ENCODE measurements at regions not wholly inside any gene's neighbourhood (a gene's known extent, or its start where the extent isn't known, plus 50 kb on each side); places are given as distances from the start of the nearest gene placed in this dataset.
A peak's percentile ranks its signal among the peaks of the same experiment; 100 is the strongest.

DNA sequence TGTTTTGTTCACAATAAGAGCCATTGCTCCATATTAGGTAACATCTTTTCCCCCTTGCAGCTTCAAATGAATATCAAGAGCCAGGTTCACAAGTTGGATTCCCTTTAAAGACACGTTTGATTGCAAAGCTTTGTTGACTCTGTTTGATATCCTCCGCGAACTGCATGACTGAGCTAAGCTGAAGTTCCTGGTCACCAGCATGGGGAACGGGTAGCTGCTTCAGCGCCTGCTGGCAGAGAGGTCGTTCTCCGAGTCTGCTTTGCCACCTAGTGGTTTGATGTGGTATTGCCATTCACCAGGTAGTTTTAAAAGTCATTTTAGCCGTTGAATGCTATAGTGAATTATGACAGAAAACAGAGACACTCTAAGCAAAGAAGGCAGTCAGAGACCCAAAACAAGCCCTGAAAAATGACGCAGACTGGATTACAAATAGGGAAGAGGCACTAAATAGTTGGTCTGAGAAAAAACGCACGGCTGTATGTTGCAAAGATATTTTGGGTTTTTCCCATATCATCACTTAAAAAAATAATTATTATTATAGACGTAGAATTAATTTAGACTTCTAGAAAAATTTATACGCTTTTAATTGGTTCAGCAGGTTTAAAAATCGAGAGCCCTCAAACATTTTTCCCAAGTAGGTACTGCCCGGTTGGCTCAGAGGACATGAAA, 193.5 kb upstream of the FMN2 start:
- Mint-ChIP-seq H3K36me3 (ENCODE audit: low read depth) (no peaks in the 10 kb centered on the region), H3K9me3 (no peaks in the 10 kb centered on the region), H3K4me1 (peaks cover 13% of the 10 kb centered on the region), H3K27ac (ENCODE audit: unreplicated experiment) (no peak overlapping the region), H3K4me3 (peak overlapping the region; percentile 58), H3K27me3 (ENCODE audit: low read depth) (no peaks in the 10 kb centered on the region)
- DNase-seq (ENCODE audit: low read depth, low spot score): peak; percentile 75
- TF ChIP-seq, protein P1, sequence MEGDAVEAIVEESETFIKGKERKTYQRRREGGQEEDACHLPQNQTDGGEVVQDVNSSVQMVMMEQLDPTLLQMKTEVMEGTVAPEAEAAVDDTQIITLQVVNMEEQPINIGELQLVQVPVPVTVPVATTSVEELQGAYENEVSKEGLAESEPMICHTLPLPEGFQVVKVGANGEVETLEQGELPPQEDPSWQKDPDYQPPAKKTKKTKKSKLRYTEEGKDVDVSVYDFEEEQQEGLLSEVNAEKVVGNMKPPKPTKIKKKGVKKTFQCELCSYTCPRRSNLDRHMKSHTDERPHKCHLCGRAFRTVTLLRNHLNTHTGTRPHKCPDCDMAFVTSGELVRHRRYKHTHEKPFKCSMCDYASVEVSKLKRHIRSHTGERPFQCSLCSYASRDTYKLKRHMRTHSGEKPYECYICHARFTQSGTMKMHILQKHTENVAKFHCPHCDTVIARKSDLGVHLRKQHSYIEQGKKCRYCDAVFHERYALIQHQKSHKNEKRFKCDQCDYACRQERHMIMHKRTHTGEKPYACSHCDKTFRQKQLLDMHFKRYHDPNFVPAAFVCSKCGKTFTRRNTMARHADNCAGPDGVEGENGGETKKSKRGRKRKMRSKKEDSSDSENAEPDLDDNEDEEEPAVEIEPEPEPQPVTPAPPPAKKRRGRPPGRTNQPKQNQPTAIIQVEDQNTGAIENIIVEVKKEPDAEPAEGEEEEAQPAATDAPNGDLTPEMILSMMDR (conservative IDR thresholded peaks at IDR 0.05): peak; percentile 94

DNA sequence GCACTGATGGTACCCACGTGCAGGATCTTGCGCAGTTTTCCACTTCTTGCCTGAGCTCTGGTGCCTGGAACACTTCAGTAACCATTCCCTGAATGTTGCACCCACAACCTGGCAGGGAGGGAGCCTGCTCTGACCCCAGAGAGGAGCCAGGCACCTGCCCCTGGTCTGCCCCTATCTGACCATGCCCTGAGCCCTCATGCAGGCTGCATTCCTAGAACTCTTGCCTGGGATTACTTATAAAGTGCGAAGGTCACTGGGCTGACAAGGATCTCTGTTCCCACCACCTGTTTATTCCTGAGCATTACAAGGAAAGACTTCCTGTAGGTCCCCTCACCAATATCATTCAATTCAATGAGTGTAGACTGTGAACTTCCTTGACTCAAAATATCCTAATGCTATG, 191.9 kb upstream of the FMN2 start:
- no peak for DNase-seq (ENCODE audit: low read depth, low spot score)
- Mint-ChIP-seq H3K4me3 (no peak overlapping the region), H3K27ac (ENCODE audit: unreplicated experiment) (no peak overlapping the region), H3K4me1 (peaks cover 10% of the 10 kb centered on the region), H3K36me3 (ENCODE audit: low read depth) (no peaks in the 10 kb centered on the region), H3K27me3 (ENCODE audit: low read depth) (no peaks in the 10 kb centered on the region), H3K9me3 (no peaks in the 10 kb centered on the region)
- TF ChIP-seq, protein P1 (conservative IDR thresholded peaks at IDR 0.05): no peak

DNA sequence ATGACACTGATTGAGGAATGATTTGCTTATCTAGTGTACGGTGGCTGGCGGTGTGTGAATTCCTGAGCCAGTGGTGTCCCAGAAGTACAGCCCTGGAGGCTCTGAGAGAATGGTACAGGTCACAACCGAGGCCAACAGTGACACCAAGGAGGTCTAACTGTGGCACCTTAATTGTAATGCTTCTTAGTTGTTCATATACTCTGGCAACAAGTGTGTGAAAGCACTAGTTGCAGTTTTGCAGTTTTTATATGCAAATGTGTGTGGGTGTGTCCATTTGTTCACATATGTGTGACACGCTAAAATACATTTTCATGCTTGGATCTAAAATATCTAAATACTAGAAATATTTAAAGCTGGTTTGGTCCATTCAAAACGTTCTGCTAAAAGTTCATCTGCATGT, 185.3 kb upstream of the FMN2 start:
- Mint-ChIP-seq H3K4me1 (peaks cover 4% of the 10 kb centered on the region), H3K4me3 (no peak overlapping the region), H3K36me3 (ENCODE audit: low read depth) (peaks cover 3% of the 10 kb centered on the region), H3K27ac (ENCODE audit: unreplicated experiment) (no peak overlapping the region), H3K27me3 (ENCODE audit: low read depth) (no peaks in the 10 kb centered on the region), H3K9me3 (no peaks in the 10 kb centered on the region)
- DNase-seq (ENCODE audit: low read depth, low spot score): no peak
- TF ChIP-seq, protein P1 (conservative IDR thresholded peaks at IDR 0.05): no peak

DNA sequence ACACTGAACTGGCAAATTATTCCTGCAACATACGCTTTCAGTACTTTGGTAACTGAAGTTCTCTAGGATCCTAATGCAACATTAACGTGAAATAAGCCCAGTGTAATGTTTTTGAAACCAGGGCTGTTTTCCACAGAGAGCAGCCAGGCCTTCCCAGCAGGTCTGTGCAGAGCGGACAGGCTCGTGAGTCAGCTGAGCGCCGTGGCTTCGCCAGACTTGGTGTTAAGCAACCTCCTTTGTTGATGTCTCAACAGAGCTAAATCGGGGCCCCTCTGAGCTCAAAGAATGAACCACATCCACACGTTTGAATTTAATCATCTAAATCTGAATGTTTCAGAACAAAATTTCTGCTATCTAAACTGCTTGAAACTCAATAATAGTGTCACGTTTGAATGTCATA, 181.8 kb upstream of the FMN2 start:
- H3K27me3 Mint-ChIP-seq (ENCODE audit: low read depth): no peaks in the 10 kb centered on the region
- no peak overlapping the region for H3K4me3 Mint-ChIP-seq
- H3K9me3 Mint-ChIP-seq: no peaks in the 10 kb centered on the region
- peaks cover 4% of the 10 kb centered on the region for H3K4me1 Mint-ChIP-seq
- no peak overlapping the region for H3K27ac Mint-ChIP-seq (ENCODE audit: unreplicated experiment)
- DNase-seq (ENCODE audit: low read depth, low spot score): no peak
- H3K36me3 Mint-ChIP-seq (ENCODE audit: low read depth): peaks cover 3% of the 10 kb centered on the region
- TF ChIP-seq, protein P1 (conservative IDR thresholded peaks at IDR 0.05): no peak

DNA sequence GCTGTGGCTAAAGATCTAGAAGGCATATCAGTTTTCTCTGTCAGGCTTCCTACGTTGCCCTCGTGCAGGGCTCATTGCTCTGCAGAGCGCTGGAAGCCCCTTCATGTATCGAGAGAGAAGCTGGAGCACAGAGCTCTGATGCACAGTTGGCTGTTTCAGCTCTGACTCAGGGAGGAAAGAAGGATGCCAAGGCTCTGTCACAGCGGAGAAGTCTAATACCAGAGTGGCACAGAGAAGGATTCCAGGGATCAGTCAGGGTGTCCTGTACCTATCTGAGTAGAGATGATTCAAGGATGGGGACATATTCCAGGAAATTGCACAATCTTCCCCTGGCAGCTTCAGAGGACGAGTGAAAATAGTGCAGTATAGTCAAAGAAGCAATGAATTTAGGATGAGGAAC, 179.2 kb upstream of the FMN2 start:
- Mint-ChIP-seq H3K4me3 (no peak overlapping the region), H3K27me3 (ENCODE audit: low read depth) (no peaks in the 10 kb centered on the region), H3K4me1 (peaks cover 4% of the 10 kb centered on the region), H3K27ac (ENCODE audit: unreplicated experiment) (no peak overlapping the region), H3K9me3 (no peaks in the 10 kb centered on the region), H3K36me3 (ENCODE audit: low read depth) (peaks cover under 1% of the 10 kb centered on the region)
- no peak for DNase-seq (ENCODE audit: low read depth, low spot score)
- TF ChIP-seq, protein P1 (conservative IDR thresholded peaks at IDR 0.05): no peak
